ENCODE measurements at regions not wholly inside any gene's neighbourhood (a gene's known extent, or its start where the extent isn't known, plus 50 kb on each side); places are given as distances from the start of the nearest gene placed in this dataset.

DNA sequence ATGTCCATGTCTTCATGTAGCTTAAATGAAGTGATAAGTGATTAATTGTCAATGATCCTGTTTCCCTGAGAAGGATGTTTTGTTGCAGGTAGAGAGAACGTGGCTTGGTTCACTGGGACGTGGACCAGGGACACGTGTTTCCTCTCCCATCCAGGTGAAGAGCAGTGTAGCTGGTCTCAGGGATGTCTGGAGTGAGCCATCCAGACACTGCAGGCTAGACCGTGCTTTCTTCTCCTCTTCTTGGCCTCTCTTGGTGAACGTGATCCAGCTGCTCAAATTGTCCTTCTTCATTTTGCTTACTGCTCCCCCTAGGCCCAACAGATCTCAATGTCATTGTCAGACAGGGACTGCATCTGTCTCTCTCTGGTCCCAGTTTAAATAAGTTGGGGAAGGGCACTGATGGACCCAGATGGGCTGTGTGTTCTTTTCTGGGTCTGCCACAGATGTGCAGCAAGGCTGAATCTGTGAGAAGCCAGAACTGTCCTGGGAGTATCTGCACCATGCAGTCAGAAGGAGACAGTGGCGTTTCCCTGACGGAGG is 263.8 kb downstream of the CYRIA start:
- no peak for TF ChIP-seq CTCF (IDR thresholded peaks at IDR 0.05)
- no peak for TF ChIP-seq POLR2A (IDR thresholded peaks at IDR 0.05)
